ENCODE measurements at regions not wholly inside any gene's neighbourhood (a gene's known extent, or its start where the extent isn't known, plus 50 kb on each side); places are given as distances from the start of the nearest gene placed in this dataset.
"Not testable (repeated sequence)": the region's sequence is repeated elsewhere in the genome, so short reads cannot be mapped to it uniquely, and the experiment has no call there.

DNA sequence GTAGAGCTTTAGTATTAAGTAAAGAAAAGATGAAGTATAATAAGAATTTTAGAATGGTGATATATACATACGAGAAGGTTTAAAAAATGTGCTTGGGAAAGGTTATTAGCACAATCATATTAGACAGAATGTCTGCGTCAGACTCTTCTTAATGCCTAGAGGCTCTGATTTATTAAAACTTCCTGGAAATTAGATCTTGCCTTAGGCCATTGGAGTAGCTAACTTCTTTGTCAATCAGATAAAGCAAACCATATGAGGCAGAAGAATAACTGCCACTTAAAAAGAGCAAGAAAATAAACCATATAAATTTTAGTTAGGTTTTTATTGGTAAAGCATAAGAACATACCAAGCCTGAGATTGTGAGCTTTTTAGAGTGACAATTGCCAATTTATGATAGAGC, 309.1 kb downstream of the TLL1 start:
- DNase-seq (ENCODE audit: extremely low spot score) = no peak
- ChIA-PET POLR2A (no interaction called here), CTCF (interaction anchor here (4.1 kb wide), 1 partner anchor 17 kb away, joined by 19 read pairs; no protein-coding TSS in a partner anchor)
- TF ChIP-seq, protein P1, sequence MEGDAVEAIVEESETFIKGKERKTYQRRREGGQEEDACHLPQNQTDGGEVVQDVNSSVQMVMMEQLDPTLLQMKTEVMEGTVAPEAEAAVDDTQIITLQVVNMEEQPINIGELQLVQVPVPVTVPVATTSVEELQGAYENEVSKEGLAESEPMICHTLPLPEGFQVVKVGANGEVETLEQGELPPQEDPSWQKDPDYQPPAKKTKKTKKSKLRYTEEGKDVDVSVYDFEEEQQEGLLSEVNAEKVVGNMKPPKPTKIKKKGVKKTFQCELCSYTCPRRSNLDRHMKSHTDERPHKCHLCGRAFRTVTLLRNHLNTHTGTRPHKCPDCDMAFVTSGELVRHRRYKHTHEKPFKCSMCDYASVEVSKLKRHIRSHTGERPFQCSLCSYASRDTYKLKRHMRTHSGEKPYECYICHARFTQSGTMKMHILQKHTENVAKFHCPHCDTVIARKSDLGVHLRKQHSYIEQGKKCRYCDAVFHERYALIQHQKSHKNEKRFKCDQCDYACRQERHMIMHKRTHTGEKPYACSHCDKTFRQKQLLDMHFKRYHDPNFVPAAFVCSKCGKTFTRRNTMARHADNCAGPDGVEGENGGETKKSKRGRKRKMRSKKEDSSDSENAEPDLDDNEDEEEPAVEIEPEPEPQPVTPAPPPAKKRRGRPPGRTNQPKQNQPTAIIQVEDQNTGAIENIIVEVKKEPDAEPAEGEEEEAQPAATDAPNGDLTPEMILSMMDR (IDR thresholded peaks at IDR 0.05; ENCODE audit: control extremely low read depth, extremely low read depth, low read depth, missing control alignments) = no peak

DNA sequence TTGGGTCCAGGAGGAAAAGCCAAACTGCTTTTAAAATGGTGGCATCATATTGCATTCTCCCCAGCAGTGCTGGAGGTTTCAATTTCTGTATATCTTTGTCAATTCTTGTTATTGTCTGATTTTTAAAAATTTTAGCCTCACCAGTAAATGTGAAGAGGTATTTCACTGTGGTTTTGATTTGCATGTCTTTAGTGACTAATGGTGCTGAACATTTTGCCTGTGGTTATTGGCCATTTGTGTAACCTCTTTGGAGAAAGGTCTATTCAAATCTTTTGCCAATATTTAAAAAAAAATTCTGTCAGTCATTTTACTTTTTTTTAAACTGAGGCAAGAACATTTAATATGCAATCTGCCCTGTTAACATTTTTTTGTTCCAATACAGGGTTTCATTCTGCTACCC, 322.1 kb downstream of the TLL1 start:
- ChIA-PET POLR2A (no interaction called here), CTCF (no interaction called here)
- TF ChIP-seq, protein P1 (IDR thresholded peaks at IDR 0.05; ENCODE audit: control extremely low read depth, extremely low read depth, low read depth, missing control alignments) = no peak
- no peak for DNase-seq (ENCODE audit: extremely low spot score)

DNA sequence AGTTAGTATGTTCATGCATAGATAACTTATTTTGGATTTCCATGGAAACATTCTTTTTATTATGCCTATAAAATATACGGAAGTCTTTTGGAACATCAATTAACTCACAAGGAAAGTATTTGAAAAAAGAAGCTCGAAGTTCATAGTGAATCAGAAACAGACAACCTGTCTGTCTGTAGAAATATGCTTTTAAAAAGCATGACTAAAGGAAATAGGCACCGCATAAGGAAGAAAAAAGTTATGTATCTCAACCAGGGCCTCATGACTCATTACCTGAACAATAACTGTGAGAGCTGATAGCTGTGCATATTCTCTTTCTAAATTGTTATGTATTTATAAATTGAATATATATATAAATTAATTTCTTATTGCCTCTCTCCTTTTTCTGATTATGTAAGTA, 324.1 kb downstream of the TLL1 start:
- ChIA-PET CTCF (no interaction called here), POLR2A (no interaction called here)
- TF ChIP-seq, protein P1 (IDR thresholded peaks at IDR 0.05; ENCODE audit: control extremely low read depth, extremely low read depth, low read depth, missing control alignments) = no peak
- DNase-seq (ENCODE audit: extremely low spot score) = no peak

DNA sequence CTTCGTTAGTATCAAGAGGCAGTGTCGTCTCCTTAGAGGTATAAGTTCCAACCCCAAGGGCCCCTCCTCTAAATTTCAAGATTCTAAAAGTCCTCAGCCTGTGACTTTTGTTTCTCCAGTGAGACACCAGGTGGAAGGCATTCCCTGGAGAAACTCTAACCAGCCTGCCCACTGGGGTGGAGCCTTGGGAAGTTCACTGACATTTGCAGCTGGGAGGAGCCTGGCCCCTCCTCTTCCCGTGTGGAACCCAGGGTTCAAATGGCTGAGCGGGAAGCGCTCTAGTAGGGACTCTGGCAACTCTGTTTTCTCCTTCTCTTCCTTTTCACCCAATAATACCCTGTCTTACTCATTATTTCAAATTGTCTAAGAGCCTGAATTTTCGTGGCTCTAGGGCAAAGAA, 325.0 kb downstream of the TLL1 start:
- TF ChIP-seq, protein P1 (IDR thresholded peaks at IDR 0.05; ENCODE audit: control extremely low read depth, extremely low read depth, low read depth, missing control alignments) = no peak
- DNase-seq (ENCODE audit: extremely low spot score) = no peak
- ChIA-PET CTCF (no interaction called here), POLR2A (no interaction called here)

DNA sequence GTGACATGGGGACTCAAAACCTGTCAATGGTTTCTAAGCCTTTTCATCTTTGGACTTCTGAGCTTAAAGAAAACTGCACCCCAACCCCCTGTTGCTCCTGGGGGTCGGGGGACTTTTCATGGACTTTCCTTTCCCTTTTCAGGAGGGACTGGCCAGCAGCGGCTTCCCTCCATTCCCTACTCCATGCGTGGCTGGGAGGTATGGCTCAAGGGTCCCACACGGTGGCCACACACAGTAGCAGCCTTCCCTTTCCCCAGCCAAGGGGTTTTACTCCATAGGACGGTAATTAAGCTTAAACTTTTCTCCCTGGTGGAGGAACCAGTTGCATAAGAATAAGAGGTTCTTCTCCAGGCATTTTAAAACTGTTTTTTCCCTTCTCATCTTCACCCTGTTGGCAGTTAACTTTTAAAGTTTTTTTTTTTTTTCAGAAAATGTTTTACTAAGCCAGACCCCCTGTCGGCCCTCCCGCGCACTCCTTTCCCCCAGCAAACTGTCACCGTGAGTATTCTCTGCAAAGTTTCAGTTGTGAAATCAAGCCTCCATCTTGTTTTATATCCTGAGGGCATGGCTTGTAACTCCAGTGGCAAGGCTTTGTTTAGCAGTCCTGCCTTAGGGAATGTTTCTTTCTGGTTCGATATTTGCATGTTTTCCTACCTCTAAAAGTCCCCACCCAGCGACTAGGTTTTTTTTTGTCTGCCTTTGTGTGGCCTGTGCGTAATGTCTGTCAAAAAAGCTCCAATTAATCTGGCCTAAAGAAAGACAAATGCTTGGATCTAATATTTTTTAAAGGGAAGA, 325.7 kb downstream of the TLL1 start:
- no peak for DNase-seq (ENCODE audit: extremely low spot score)
- ChIA-PET CTCF (no interaction called here), POLR2A (no interaction called here)
- TF ChIP-seq, protein P1 (IDR thresholded peaks at IDR 0.05; ENCODE audit: control extremely low read depth, extremely low read depth, low read depth, missing control alignments) = no peak

DNA sequence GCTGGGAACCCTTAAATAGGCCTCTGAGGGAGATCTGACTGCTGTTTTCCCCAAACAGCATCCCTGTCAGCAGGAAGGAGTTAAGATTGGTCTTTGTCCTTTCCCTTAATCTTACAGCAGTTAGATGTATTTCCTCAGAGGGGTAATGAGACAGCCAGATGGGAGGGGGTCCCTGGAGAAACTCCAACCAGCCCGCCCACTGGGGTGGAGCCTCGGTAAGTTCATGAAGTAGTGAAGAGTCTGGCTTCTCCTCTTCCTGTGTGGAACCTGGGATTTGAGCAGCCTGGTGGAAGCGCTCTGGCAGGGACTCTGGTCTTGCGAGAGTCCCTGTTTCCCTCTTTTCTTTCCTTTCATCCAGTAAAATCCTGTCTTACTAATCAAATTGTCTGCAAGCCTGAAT, 330.0 kb downstream of the TLL1 start:
- POLR2A ChIA-PET = no interaction called here
- CTCF ChIA-PET = no interaction called here
- DNase-seq (ENCODE audit: extremely low spot score) = no peak
- TF ChIP-seq, protein P1 (IDR thresholded peaks at IDR 0.05; ENCODE audit: control extremely low read depth, extremely low read depth, low read depth, missing control alignments) = no peak

DNA sequence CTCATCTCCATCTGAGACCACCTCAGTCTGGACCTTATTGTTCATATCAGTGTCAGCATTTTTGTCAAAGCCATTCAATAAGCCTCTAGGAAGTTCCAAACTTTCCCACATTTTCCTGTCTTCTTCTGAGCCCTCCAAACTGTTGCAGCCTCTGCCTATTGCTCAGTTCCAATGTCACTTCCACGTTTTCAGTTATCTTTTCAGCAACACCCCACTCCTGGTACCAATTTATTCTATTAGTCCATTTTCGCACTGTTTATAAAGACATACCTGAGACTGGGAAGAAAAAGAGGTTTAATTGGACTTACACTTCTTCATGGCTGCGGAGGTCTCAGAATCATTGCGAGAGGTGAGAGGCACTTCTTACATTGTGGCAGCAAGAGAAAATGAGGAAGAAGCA, 339.3 kb downstream of the TLL1 start:
- DNase-seq (ENCODE audit: extremely low spot score); CTCF ChIA-PET; POLR2A ChIA-PET: not testable (repeated sequence)

Data from GM10248 (cell line).